ENCODE measurements at regions not wholly inside any gene's neighbourhood (a gene's known extent, or its start where the extent isn't known, plus 50 kb on each side); places are given as distances from the start of the nearest gene placed in this dataset.

DNA sequence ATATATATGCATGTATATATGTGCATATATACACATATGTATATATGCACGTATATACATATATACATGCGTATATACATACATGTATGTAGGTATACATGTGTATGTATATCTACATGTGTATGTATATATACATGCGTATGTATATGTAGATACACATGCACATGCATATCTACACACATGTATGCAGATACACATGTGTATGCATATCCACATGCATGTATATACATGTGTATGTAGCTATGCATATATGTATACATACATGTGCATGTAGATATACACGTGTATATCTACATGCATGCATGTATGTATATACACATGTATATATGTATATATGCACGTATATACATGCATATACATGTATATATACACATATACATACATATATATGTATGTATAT lies 95.8 kb upstream of the STEAP4 start:
- FAIRE-seq = no peak

DNA sequence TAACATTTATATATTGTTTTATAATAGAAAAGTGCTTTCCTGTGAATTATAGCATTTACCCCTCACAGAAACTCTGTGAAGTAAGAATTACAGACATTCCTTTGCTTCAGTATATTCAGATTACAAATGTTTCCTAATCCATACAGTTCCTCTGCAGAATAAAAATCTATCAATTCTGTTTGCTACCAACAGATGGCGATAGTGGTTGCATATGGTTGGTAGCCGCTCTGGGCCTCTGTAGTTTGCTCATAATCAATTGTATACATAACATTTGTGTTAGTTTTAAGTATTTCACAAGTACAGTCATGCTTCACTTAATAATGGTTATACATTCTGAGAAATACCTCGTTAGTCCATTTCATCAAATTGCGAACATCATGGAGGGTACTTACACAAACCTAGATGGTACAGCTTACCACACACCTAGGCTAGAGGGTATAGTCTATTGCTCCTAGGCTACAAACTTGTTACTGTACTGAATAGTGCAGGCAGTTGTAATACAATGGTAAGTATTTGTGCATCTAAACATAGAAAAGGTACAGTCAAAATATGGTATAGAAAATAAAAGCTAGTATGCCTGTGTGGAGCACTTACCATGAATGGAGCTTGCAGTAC lies 94.4 kb upstream of the STEAP4 start:
- FAIRE-seq = no peak

DNA sequence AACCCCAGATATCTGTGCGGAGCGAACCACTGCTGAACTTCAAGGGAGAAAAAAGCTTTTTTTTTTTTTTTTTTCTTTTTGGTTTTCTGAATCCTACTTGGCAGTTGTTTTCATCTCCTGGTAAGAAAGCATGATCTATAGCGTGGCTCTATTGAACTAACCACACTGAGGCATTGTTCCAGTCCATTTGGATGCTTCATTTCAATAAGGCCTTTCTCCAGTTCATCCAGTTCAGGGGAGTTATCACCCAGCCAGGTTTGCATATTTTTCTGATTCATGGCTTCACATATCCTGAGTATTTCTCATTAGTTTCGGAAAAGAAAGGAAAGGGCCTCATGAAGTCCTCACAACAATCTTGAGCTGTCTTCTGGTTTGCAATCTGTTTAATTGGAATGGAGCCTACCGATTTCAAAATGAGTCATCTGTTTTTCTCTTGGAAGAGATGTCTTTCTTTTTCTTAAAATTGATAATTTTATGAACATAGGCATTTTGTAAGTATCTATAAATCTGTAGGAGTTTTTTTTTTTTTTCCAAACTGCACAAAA lies 93.1 kb upstream of the STEAP4 start:
- no peak for FAIRE-seq

- no peak for FAIRE-seq
Observed at GRCh38 chr7:88399036-88399435, 92.3 kb upstream of the STEAP4 start.

DNA sequence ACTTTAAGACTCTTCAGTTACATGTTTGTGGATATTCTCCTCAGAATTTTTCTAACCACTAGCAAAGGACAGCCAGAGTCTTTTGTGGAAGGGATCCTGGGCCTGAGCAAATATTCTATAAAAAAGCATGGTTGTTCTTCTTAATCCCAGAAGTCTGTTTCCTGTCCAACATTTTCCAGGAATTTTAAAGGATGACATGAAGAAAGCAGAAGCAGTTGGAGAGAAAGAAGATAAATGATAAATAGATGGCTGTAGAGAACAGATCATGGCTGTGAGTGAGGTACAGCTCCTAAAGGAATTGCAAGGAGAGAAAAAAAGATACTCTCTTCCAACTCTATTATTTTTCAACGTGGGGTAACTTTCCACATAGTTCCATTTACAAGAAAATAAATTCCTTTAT lies 91.8 kb upstream of the STEAP4 start:
- no peak for FAIRE-seq

DNA sequence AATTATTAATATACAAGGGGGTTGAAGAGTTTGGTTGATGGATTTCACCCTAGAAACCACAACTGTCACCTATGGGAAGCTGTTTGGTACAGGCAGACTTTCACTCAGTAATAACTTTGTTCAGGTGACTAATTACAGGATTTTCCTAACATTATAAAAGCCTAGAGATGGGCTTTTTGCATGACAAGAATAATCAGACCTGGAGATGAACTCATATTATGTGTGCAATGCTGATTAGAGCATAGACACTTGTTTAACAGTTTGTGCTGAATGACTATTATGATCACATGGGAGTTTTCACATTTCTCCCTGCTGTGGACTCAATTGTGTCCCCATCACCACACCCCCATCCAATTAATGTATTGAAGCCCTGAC lies 90.2 kb upstream of the STEAP4 start:
- no peak for FAIRE-seq

- no peak for FAIRE-seq
Observed at GRCh38 chr7:88396295-88396947, 89.7 kb upstream of the STEAP4 start.

DNA sequence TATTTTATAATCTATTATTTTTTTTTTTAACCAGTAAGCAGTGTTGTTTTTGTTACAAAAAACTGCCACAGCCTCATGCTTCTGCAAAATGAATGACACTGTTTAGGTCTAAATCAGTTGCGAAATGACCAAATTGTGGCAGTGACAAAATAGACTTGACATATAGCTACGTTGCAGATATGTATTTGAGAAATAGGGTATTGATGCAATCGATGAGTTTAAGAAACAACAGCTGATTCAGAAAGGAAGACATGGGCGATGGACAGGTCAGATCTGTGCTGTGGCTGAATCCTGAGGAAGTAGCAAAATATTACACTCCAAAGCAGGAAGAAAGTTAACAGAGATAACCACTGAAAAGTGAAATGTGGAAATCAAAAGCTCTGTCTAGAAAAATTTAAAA lies 89.0 kb upstream of the STEAP4 start:
- no peak for FAIRE-seq

DNA sequence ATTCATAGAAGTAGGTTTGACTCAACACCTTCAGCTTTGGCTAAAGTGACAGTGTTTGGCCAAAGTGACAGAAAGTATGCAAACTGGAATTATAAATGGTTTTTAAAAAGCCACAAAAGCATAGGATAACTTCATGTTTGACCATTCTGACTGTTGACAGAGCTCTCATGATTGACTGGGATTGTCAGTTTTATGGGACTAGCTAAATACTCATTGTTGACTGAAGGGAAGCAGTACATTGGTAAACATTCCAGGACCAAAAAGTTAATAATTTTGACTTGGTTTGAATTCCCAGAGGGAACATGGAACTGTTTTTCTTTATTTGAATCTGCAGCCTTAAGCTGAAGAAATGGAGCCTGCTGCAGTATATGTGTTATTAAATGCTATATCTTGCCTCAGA lies 84.6 kb upstream of the STEAP4 start:
- FAIRE-seq = no peak

GRCh38 chr7:88387368-88387767 lies 80.7 kb upstream of the STEAP4 start:
- no peak for FAIRE-seq

DNA sequence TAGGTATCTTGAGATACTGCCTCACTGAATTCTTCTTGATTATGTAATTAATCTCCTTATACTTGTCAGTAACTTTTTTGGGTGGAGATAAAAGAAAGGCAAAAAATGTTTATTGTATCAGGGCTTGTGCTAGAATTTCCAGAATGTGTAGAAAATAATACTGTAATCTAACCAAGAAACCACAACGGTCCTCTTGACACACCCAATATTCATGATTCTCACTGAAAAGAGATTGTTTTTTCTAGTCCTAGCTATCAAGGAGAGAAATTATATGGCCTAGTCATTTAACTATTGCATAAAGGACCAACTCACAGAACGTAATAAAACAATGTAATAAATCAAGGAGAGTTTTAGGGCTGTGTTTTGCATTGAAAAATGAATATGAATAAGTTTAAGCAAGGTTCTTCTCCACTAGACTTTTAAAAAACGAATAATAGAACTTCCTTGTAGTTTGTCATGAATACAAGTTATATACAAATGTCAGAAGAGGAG lies 80.0 kb upstream of the STEAP4 start:
- no peak for FAIRE-seq

GRCh38 chr7:88377434-88377833 lies 70.7 kb upstream of the STEAP4 start:
- no peak for FAIRE-seq

- no peak for FAIRE-seq
Observed at GRCh38 chr7:88368686-88369085, 62.0 kb upstream of the STEAP4 start.

DNA sequence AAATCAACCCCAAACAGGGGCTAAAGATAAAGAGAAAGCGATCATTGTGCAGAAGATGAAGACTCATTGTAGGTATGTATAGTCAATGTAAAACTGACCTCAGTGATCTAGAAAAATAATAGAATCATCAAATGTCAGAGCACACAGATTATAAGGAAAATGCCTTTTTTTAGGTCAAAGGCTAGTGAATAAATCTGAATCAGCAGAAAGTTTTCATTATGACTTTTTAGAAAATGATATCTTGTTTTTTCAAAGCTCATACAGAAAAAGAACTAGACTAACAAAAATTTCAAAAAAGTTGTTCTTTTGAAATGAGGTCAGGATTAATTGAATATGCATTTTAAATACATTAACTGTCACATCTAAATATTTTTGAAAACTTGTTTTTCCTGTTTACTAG lies 60.2 kb upstream of the STEAP4 start:
- no peak for FAIRE-seq

GRCh38 chr7:88363869-88364268 lies 57.2 kb upstream of the STEAP4 start:
- no peak for FAIRE-seq

DNA sequence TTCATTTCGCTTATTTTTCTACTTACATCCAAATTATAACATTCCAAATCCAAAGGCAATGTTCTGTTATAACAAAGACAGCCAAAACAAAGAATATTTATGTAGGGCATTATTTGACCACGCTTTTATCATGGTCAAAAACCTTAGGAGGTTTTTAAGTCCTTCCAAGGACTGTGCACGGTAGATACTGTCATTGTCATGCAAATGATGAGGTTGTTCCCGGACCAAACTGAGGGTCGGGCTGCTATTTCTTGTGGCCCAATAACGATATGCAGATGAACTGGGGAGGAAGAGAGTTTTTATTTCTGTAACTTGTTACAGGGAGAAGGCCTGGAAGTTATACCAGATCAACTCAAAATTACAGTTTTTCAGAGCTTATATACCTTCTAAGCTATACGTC lies 56.6 kb upstream of the STEAP4 start:
- FAIRE-seq = no peak

- no peak for FAIRE-seq
Observed at GRCh38 chr7:88361357-88361756, 54.7 kb upstream of the STEAP4 start.

- FAIRE-seq = no peak
Observed at GRCh38 chr7:88358881-88359280, 52.2 kb upstream of the STEAP4 start.

GRCh38 chr7:88358526-88358838 lies 51.8 kb upstream of the STEAP4 start:
- no peak for FAIRE-seq

DNA sequence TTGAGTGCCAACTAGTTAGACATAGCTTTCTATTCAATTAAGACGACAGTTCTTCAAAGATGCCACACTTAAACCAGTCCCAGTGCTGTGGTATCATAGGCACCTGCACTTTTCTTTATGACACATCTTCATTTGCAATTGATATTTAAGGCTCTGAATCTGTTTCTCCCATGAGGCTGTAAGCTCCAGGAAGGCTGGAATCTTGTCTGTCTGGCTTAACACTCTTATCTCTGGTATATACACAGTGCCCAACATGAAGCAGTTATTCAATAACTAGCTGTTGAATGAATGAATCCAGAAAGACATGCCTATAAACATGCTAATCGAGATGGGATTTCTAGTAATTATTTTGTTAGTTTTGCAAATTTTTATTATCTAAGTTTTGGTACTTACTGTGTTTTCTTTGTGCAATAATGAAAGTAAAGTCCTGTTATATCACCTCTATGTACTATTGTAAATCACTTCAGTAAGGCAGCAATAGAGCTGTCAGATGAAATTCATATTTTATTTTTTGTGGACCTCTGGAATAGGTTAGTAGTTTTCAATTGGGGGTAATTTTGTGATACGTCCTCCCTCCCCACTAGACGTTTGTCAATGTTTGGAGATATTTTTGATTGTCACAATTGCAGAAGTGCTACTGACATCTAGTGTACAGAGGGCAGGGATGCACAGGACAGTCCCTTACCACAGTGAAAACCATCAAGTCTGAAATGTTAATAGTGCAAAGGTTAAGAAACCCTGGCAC lies 51.3 kb upstream of the STEAP4 start:
- peak; percentile 66 for FAIRE-seq

GRCh38 chr7:88357294-88357693 lies 50.6 kb upstream of the STEAP4 start:
- no peak for FAIRE-seq

Data from A204.1 (cell line).